Endometrium (tissue), 2 donors: ENCODE measurements at regions not wholly inside any gene's neighbourhood (a gene's known extent, or its start where the extent isn't known, plus 50 kb on each side); places are given as distances from the start of the nearest gene placed in this dataset.
"Not testable (repeated sequence)": the region's sequence is repeated elsewhere in the genome, so short reads cannot be mapped to it uniquely, and the experiment has no call there.

Source experiments
- FAIRE-seq: peaks from 2 replicates; lab custom pipeline; 2012; peaks lifted over from hg19 to GRCh38; lab: Jason Lieb, UNC
- donor health status: control.
- donor health status: control.

DNA sequence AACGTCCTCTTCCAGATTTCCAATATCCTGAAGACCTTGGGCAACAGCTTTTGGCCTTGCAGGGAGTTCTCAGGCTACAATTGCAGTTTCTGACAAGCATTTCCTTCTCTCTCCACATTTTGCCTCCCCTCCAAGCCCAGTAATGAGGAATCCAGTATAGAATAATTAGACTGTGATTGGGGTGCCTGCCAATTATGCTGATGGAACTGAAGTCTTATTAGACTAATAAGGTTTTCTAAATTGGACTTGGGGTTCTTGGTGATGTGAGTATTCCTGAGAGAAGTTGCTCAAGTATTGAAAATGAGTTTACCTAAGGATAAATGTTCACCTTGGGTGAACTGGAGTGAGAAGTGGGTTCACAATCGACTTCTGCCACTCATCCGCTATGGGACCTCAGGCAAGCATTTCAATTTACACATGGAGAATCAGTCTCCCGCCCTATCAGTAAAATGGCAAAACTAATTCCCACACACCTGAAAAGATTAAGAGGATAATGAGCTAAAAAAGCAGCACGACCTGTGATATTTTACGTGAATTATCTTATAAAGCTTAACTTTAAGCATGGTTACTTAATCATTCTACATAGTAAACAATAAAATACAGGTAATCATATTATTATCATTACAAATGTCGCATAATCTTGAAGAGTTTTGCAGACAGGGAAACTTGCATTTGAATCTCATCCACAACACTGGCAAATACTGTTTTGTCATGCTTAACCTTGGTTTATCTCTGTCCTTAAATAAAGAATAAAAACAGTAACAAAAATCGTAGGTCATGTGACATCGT, 628.0 kb downstream of the TMEM114 start:
- FAIRE-seq, result no peak

DNA sequence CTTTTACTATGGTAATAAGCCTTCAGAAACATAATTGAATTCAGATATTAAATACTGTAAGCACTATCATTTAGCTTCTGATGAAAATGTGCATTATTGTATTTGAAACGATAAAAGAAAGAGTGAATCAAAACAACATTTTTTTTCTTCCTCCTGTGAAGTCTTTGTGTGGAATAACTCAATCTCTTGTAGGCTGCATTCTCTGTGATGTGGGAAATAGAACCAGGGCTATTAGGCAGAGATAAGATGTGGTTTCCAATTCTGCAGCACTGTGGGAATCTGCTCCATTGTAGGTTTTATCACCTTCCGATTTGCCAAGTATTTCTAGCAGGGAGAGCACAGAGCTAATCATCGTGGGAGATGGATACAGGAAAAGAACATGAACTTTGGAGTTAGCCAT, 624.5 kb downstream of the RBFOX1 start:
- FAIRE-seq, result no peak

DNA sequence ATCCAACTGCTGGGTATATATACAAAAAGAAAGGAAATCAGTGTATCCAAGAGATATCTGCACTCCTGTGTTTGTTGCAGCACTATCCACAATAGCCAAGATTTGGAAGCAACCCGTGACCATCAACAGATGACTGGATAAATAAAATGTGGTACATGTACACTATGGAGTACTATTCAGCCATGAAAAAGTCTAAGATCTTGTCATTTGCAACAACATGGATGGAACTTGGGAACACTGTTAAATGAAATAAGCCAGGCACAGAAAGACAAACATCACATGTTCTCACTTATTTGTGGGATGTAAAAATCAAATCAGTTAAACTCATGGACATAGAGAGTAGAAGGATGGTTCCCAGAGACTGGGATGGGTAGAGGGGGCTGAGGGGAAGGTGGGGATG, 620.7 kb downstream of the RBFOX1 start:
- no peak for FAIRE-seq

DNA sequence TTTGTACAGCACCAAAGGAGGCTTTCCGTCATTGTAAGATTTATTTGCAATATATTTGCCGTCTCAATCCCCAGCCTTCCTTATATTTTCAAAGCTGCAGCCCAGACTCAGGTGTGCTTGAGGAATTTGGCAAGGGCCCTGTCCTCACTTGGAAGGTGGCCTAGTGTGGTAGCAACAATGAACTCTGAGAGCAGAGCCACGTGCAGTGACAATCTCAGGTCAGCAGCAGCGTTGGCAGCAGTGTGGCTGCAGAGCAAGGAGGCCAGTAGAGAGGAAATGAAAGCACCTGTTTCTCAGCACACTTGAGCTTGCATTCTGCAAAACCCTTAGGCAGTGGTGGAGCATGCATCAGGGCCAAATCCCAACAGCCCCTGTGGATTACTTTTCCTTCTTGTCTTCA, 613.5 kb downstream of the RBFOX1 start:
- FAIRE-seq, result no peak

DNA sequence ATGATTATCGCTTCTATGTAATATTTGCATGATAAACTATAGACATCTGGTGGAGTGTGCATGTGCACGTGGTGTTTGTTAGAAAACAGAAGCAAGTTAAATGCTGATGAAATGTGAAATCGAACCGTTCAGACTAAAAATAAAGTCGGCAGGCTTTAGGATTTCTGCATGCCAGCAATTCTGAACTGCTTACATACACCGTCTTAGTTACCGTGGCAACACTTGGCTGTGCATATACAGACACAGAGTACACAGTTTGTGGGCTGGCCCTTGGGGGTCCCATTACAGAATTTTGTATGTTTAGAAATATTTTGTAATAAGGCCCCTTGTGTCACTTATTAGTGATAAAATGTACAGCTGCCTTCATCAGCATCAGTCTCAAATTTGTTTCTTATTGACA, 605.5 kb downstream of the RBFOX1 start:
- no peak for FAIRE-seq

DNA sequence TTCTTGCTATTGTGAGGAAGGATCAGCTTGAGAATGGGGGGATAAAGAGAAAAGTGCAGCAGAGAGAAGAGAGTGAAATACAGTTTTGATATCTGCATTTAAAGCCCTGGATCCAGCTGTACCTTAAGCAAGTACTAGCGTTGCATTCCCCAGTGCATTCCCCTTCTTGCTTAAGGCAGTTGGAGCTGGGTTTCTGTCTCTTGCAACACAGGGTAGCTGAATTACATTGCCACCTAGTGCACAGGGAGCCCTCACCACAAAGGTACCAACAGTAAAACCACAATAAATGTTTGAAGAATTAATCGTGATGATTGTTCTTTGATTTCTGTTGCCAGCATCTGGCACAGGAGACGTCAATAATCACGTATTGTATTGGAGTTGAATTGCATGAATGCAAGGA, 588.7 kb downstream of the RBFOX1 start:
- FAIRE-seq, result no peak

DNA sequence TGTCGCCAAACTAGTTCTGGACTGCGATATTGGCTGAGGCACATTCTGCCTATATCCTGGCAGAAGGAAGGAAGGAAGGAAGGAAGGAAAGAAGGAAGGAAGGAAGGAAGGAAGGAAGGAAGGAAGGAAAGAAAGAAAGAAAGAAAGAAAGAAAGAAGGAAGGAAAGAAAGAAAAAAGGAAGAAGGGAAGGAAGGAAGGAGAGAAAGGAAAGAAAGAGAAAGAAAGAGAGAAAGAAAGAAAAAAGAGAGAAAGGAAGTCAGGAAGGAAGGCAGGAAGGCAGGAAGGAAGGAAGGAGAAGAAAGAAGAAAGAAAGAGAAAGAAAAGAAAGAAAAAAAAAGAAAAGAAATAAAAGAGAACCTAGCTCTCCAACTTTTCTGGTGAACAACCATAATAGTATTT, 587.1 kb downstream of the RBFOX1 start:
- FAIRE-seq, result no peak

DNA sequence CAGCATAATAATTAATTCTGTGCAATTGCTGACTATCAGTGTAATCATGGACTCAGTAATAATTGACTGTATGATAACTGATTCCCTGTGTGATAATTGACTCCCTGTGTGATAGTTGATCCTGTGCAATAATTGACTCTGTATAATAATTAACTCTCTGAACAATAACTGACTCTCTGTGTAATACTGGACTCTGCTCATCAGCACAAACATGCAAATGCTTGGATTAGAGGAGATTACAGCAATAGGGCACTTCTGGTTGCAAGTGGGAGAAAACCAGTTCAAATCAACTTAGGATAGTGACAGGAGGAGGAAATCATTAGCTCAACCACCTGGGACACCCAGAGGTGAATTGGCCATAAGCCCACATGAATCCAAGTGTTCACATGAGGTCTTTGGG, 582.1 kb downstream of the RBFOX1 start:
- no peak for FAIRE-seq

DNA sequence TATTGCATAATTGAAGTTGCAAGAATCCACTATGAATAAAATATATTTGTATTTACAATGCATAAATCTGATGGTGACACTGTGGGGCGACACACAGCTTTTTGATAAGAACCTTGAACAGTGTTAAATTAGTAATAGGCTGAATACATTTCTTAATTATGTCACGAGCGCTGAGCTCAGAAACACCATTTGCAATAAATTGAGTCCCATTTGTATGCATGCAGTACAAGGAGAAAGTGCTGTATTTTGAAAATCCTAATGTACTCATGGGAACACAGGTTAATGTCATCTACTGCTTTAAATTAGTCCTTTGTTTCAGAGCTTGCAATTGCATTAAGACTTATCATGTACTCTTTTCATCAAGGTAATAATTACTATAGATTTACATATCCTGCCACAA, 579.5 kb downstream of the RBFOX1 start:
- no peak for FAIRE-seq

DNA sequence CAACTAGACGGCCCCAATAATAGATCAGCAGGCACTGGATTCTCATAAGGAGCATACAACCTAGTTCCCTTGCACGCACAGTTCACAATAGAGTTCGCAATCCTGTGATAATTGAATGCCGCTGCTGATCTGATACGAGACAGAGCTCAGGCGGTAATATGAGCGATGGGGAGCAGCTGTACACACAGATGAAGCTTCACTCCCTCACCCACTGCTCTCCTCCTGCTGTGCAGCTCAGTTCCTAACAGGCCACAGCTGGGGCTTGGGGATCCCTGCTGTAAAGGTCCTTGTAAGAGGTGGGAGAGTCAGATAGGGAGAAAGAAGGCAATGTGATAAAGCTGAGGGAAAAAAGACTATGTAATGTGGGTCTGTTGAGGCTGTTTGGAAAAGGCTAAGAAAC, 577.5 kb downstream of the RBFOX1 start:
- FAIRE-seq, result no peak

DNA sequence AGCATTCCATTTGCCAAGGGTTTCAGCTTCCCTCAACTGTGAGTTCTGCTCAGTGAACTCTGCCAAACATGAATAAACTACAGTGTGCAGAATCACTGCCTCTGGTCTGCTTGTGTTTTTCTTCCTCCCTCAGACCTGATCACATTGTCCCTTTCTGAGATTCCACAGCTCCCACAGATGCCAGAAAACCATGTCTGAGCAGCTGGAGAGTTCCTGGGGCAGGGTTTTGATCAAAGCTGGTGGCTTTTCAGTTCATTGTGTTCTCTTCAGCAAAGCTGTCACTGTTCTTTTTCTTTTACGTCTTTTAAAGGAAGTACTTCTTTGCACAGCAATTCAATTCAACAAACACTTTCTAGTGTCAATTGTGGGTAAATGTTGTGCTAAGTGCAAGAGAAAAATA, 555.8 kb downstream of the RBFOX1 start:
- FAIRE-seq, result no peak

DNA sequence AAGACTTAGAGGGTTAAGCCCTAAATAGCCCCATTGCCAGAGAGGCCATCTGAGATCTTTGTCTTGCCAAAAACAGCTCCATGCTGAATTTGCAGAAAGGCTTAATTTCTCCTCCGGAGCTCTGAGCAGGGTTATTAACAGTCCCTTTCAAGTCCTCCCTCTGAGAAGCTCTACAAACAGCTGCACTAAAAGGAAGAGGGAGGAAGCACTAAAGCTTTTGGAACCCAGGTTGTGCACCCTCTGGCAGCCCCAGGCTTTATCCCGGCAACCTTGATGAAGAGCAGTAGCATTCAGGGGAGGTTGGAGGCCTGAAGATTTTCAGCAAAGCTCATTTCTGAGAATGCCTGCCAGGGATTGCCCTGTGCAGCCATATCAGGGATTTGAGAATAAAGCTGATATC, 554.7 kb downstream of the RBFOX1 start:
- FAIRE-seq, result no peak

DNA sequence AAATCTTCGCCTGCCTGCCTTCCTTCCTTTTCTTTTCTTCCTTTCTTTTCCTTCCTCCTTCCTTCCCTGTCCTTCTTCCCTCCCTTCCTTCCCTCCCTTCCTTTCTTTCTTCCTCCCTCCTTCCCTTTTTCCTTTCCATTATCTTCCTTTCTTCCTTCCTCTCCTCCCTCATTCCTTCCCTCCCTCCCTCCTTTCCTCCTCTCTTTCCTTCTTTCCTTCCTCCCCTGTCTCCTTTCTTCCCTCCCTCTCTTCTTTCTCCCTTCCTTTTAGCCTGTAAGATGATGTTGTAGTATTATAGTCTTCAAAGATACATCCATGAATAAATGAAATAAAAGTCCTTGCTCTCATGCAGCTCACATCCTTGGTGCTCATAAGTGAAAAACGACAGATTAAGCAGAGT, 539.3 kb downstream of the RBFOX1 start:
- no peak for FAIRE-seq

DNA sequence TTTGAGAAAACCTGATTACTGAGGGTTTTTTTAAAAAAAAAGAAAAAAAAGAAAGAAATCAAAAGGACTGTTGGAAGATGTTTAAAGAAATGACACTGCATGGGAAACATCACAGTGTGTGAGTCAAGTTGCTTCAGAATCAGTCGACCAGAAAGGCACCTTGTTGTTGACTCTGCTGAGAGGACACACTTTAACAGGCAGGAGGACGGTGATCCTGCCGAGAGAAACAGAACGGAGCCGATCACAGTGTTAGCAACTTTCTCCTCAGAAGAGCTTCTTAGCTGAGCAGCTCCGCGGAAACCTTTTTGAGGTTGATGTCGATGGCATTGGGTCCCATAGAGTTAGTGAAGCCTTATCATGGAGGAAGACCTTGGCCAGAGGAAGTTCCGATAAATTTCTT, 538.7 kb downstream of the RBFOX1 start:
- no peak for FAIRE-seq

DNA sequence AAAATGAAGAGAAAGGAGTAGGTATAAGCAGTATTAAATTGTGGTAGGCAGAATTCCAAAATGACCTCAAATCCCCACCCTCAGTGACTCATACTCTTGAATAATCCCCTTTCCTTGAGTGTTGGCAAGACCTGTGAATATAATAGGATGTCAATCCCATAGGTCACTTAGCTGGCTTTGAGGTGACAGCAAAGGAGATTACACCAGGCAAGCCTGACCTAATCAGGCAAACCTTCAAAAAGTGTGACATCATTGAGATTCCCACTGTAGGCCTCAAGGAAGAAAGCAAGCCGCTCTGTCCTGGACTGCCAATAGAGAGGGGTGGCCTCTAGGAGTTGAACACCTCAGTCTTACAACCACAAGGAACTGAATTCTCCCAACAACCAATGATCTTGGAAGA, 535.2 kb downstream of the RBFOX1 start:
- no peak for FAIRE-seq

DNA sequence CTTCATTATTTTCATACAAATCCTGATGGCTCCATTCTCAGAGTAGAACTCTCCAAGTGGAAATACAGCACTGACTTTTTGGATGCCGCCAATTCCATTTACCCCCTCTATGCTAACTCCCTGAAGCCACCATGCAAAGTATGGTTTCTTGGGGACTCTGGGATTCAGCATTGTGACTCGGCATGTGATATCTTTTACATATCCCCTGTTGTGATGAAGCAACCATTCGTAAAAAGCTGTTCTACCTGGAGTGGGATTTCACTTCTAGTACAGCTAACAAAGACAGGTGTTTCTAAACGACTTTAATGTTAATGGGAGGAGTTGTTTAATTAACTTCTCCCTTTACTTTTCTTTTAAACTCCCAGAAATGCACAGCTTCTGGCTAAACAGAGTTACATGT, 533.5 kb downstream of the RBFOX1 start:
- no peak for FAIRE-seq

DNA sequence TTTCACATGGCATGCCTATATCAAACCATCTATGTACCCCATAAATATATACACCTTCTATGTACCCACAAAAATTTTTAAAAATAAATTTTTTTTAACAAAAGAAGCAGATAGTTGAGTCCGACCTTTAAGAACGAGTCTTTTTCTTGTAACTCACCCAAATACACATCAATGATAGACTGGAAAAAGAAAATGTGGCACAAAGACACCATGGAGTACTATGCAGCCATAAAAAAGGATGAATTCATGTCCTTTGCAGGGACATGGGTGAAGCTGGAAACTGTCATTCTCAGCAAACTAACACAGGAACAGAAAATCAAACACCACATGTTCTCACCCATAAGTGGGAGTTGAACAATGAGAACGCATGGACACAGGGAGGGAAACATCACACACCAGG, 532.7 kb downstream of the RBFOX1 start:
- not testable (repeated sequence) for FAIRE-seq

DNA sequence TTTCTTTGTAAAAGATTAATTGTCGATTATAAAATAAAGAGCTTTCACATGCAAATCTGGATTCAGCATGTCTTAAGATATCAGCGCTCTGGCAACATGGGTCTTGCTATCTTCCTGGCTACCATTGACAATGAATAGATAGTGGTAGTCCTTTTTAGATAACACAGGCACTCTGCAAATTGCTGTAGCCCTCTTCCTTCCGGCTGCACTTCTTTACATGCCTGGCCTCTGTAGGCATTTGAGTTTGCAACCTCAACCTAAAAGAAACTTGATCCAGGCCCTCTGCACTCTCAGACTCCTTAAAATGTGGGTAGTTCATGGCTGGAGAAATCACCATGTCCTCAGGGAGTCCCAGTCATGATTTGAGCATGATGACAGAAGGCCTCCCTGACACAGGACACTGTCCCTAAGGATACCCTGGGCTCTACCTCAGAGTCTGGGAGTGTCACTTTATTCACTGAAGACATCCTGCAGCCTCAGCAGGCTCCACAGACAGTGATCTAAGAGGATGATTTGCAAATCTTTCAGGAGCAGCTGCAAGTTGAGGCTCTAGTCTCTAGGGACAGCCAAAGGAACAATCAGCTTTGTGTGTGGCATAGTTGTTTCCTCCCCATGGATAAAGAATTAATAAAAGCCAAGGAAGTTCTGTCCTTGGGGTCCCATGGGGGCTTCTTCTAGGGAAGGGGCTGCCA, 529.4 kb downstream of the RBFOX1 start:
- no peak for FAIRE-seq

DNA sequence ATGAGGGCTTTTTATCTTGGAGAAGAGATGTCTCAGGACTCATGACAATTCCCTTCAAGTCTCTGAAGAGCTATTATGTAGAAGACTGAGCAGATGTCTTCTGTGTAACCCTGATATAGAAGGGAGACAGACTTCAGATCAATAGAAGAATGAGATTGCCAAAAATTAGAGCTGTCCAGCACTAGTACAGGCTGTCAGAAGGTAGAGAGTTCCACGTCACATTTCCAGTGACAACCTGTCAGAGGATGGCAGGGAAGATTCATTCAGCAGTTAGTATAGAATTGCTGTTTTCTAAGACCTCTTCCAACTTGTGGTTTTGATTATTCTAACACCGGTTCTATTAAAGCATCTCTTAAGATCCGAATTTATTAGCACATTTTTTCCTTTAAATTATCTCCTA, 520.6 kb downstream of the RBFOX1 start:
- no peak for FAIRE-seq

DNA sequence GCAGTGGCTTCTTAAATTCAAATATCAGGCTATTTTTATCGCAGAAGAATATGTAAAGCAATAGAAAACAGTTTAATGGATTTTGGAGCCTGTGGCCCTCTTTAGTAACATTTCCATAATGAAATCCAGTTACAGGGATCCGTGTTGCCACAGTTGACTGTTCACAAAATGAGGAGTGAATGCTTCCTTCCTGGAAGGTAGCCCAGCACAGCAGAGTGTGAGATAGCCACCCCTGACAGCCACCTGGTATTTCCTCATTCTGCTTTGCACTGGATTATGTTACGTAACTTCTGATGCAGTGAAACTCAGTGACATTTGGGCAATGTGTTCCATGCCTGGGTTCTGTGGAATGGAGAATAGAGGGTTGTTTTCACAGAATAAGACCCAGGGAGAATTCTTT, 517.2 kb downstream of the RBFOX1 start:
- FAIRE-seq, result no peak

DNA sequence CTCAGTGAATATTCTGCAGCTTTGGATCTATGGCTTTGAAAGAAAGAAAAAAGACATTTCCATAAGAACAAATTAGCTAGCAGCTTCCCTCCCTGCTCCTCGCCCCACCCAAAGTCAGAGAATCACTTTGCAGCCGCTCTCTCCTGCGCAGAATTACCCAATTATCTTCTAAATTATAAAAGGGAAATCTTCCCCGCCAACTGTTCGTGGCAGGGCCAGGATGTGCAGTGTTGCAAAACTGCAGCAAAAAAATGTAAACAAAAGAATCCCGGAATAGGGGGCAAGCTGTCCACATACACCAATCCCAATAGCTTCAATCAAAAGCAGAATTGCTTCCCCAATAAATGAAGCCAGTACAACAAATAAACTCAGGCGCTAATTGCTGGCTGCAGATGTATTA, 510.6 kb downstream of the RBFOX1 start:
- FAIRE-seq, result no peak

DNA sequence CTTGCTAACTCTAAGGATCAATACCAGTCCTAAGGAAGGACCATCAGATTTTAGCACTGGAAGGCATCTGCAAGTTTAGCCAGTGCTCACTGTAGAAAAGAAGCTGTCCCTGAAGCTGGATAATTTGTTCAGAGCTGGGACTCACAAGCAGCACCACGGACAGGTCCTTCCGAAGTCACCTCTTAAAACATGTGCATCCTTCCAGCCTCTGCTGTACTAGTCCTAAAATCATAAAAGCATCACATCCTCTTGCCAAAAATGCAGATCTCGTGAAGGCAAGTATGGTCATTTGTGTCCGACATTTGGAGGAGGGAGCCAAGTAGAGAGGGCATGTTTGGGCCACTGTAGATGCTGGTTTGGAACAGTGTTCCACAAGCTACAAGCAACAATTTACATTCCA, 506.9 kb downstream of the RBFOX1 start:
- FAIRE-seq, result no peak

DNA sequence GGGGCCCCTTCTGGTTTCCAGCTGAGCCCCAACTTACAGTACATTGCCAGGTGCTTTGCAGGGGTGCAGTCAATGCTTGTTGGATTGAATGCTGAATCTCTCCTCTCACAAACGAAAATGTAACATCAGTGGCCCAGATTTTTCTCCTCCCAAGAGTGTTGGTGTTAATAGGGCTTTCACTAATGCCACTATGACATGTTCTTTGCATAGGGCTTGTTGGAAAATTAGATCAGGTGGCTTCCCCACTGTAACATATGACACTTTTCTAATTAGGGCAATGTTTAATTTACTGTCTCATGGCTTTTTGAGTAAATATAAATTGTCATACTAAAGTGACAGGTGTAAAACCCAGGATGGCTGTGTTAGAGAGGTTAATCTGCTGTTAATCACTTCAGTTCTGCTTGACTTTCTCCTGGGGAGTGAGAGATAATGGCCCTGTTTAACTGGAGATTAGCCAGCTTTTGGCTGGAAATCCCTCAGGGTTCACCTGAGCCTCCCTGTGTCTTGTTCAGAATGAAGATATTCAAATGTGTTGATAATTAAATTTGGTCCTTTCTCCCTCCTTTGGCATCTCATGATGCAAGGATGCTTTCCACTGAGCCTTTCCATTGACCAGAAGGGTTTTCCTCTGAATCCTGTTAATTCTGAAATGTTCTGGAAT, 502.3 kb downstream of the RBFOX1 start:
- FAIRE-seq, result no peak

DNA sequence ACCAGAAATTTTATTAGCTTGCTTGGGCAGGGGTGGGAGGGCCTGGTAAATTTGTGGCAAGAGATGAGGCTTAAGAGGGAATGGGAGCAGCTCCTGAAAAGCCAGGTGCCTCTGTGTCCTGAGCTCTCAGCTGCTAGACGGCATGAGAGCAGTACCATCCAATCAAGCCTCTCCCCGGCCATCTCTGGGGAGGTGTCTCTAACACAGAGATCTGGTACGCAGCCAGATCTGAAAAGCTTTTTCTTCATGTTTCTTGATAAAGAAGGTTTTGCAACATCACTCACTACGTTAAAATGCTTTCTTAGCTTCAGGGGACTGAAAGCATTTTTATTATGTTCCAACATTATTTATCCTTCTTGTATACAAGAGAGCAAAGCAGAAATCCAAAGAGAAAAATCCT, 488.2 kb downstream of the RBFOX1 start:
- no peak for FAIRE-seq
